B cell (primary cell): ENCODE measurements at regions not wholly inside any gene's neighbourhood (a gene's known extent, or its start where the extent isn't known, plus 50 kb on each side); places are given as distances from the start of the nearest gene placed in this dataset.

Source experiments
- ATAC-seq: fragments of 200-7000 bp; cut with Tn5 transposase; one replicate; pipeline ENCODE4 v1.10.0; 2021; ENCODE audit warnings: low read depth, mild to moderate bottlenecking, moderate number of reproducible peaks, moderate library complexity
- CTCF ChIA-PET: fragments of 350-600 bp; sonication (Branson Sonifier 250); formaldehyde crosslinking; loops from one replicate; lab custom pipeline; 2021; ENCODE audit warnings: antibody characterized with exemption, inconsistent platforms; lab: Charles Lee
- POLR2A ChIA-PET: fragments of 350-600 bp; sonication (Branson Sonifier 250); formaldehyde crosslinking; loops from one replicate; lab custom pipeline; 2021; ENCODE audit warnings: antibody characterized with exemption; lab: Charles Lee
- DNase-seq: peaks from one replicate; pipeline ENCODE4 v3.0.0; 2013
- H2AFZ ChIP-seq: 2 replicates; pipeline ENCODE4 v1.6.1; 2012; ENCODE audit warnings: mild to moderate bottlenecking, low read depth, low read length; ENCODE audit not compliant: insufficient read depth, poor library complexity, severe bottlenecking
- H3K27ac ChIP-seq, 2 donors: 1 replicate in 1 of 2; 2 replicates in 1 of 2; pipeline ENCODE4 v1.5.1; 2012 to 2013; ENCODE audit warnings: low read length in 2 of 2, mild to moderate bottlenecking in 2 of 2, moderate library complexity in 1 of 2
- H3K27me3 ChIP-seq, 4 experiments: fragments of 200-600 bp in 1 of 4; sonication (generic) in 1 of 4; replicated peaks in 1 of 4; 1 replicate in 2 of 4; 2 replicates in 2 of 4; pipeline versions ENCODE4 v1.6.1 to v1.7.0; 2013 to 2016; ENCODE audit warnings: low read length in 3 of 4, mild to moderate bottlenecking in 2 of 4, mixed read lengths in 1 of 4, moderate library complexity in 1 of 4; ENCODE audit not compliant: insufficient read depth in 4 of 4, control insufficient read depth in 3 of 4; ENCODE audit errors: control extremely low read depth in 1 of 4
- H3K36me3 ChIP-seq, 2 experiments: replicated peaks in 1 of 2; 1 replicate in 1 of 2; 2 replicates in 1 of 2; pipeline versions ENCODE4 v1.6.1 to v1.7.1; 2013; ENCODE audit warnings: low read length in 1 of 2; ENCODE audit not compliant: insufficient read depth in 2 of 2, control insufficient read depth in 1 of 2; ENCODE audit errors: control extremely low read depth in 1 of 2, extremely low read depth in 1 of 2
- H3K4me1 ChIP-seq, 2 donors: fragments of 200-600 bp in 1 of 2; sonication (generic) in 1 of 2; 1 replicate in 1 of 2; 2 replicates in 1 of 2; pipeline versions ENCODE4 v1.5.1 to v1.6.1; 2013 to 2017; ENCODE audit warnings: low read length in 2 of 2; ENCODE audit not compliant: control insufficient read depth in 2 of 2, insufficient read depth in 2 of 2
- H3K4me2 ChIP-seq: replicated peaks from 2 replicates; pipeline ENCODE3; 2012; ENCODE audit warnings: mild to moderate bottlenecking, low read depth, low read length; ENCODE audit not compliant: poor library complexity, severe bottlenecking
- H3K4me3 ChIP-seq, 5 experiments: fragments of 200-600 bp in 1 of 5; sonication (generic) in 1 of 5; 1 replicate in 3 of 5; 2 replicates in 2 of 5; pipeline versions ENCODE4 v1.5.1 to v1.7.0; 2011 to 2016; ENCODE audit warnings: low read length in 4 of 5, mild to moderate bottlenecking in 4 of 5, low read depth in 2 of 5, control low read depth in 1 of 5, moderate library complexity in 1 of 5; ENCODE audit not compliant: insufficient read depth in 1 of 5; ENCODE audit errors: control extremely low read depth in 1 of 5, extremely low read depth in 1 of 5
- H3K79me2 ChIP-seq: fragments of 200-600 bp; sonication (generic); one replicate; pipeline ENCODE4 v1.6.0; 2016; ENCODE audit warnings: low read length; ENCODE audit not compliant: control insufficient read depth, insufficient read depth
- H3K9ac ChIP-seq: fragments of 200-600 bp; sonication (generic); 2 replicates; pipeline ENCODE4 v1.6.1; 2017; ENCODE audit warnings: mild to moderate bottlenecking, low read length, moderate library complexity
- H3K9me3 ChIP-seq, 3 donors: one replicate each; pipeline versions ENCODE4 v1.6.1 to v1.7.1; 2013; ENCODE audit warnings: low read length in 2 of 3; ENCODE audit not compliant: control insufficient read depth in 2 of 3, insufficient read depth in 1 of 3; ENCODE audit errors: control extremely low read depth in 1 of 3
- H4K20me1 ChIP-seq: 2 replicates; pipeline ENCODE4 v1.6.0; 2012; ENCODE audit warnings: mild to moderate bottlenecking, low read length; ENCODE audit not compliant: insufficient read depth, control insufficient read depth, poor library complexity, severe bottlenecking
- H3K27ac Mint-ChIP-seq: one replicate; pipeline ENCODE4 v1.8.0; 2021; ENCODE audit warnings: mixed read lengths
- H3K27me3 Mint-ChIP-seq: one replicate; pipeline ENCODE4 v1.8.0; 2021; ENCODE audit warnings: mixed read lengths
- H3K4me1 Mint-ChIP-seq: one replicate; pipeline ENCODE4 v1.8.0; 2021; ENCODE audit warnings: mixed read lengths
- H3K4me3 Mint-ChIP-seq: one replicate; pipeline ENCODE4 v1.8.0; 2021; ENCODE audit warnings: mixed read lengths
- H3K9me3 Mint-ChIP-seq: one replicate; pipeline ENCODE4 v1.8.0; 2022; ENCODE audit warnings: mixed read lengths; ENCODE audit not compliant: insufficient read depth
- EZH2 ChIP-seq: IDR thresholded peaks from 2 replicates; pipeline ENCODE4 v1.6.1; 2012; ENCODE audit warnings: borderline replicate concordance, low read depth, mild to moderate bottlenecking, moderate library complexity, low read length; ENCODE audit not compliant: insufficient read depth, poor library complexity, severe bottlenecking
- WGBS: methylation state at CpG from one replicate; pipeline ENCODE4 v1.1.5; 2013; ENCODE audit warnings: missing lambda C conversion rate; ENCODE audit not compliant: insufficient coverage; 5-methylcytosine and 5-hydroxymethylcytosine counted together
- intact Hi-C: fragments of 100-400 bp; cut with micrococcal nuclease; formaldehyde crosslinking; loops from one replicate; pipeline ENCODE4 v1.10.0; 2022
- TF ChIP-seq, protein P1 (sequence below): fragments of 200-600 bp; IDR thresholded peaks from one replicate; pipeline ENCODE4 v1.8.0; 2022; ENCODE audit warnings: antibody characterized with exemption, mild to moderate bottlenecking

DNA sequence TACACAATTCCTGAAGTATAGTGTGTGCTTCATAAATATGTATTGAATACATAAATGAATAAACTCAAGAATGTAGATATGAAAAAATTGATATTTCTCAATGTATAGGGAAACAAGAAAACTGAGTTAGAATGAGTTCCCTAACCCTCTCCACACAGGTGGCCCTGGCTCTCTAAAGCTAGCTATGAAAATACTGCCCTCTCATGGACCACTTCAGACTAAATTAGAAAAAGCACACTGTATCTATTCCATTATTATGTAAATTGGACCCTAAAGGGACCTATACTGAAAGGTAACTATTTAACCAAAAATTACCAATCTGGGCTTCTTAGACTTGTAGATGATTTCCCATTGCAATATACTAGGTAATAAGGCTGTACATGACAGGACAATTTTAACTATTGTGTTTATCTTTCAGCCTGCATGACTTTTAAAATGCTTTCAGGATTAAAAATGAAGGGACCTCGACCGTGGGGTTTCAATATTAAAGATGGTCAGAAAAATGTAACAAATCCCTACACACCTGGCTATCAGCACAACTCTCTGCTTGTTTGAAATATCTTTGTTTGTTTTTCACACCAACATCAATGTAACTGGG, 672.5 kb upstream of the KIF2B start:
- no peak for ATAC-seq
- TF ChIP-seq EZH2, result no peak
- TF ChIP-seq, protein P1, sequence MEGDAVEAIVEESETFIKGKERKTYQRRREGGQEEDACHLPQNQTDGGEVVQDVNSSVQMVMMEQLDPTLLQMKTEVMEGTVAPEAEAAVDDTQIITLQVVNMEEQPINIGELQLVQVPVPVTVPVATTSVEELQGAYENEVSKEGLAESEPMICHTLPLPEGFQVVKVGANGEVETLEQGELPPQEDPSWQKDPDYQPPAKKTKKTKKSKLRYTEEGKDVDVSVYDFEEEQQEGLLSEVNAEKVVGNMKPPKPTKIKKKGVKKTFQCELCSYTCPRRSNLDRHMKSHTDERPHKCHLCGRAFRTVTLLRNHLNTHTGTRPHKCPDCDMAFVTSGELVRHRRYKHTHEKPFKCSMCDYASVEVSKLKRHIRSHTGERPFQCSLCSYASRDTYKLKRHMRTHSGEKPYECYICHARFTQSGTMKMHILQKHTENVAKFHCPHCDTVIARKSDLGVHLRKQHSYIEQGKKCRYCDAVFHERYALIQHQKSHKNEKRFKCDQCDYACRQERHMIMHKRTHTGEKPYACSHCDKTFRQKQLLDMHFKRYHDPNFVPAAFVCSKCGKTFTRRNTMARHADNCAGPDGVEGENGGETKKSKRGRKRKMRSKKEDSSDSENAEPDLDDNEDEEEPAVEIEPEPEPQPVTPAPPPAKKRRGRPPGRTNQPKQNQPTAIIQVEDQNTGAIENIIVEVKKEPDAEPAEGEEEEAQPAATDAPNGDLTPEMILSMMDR, result no peak

DNA sequence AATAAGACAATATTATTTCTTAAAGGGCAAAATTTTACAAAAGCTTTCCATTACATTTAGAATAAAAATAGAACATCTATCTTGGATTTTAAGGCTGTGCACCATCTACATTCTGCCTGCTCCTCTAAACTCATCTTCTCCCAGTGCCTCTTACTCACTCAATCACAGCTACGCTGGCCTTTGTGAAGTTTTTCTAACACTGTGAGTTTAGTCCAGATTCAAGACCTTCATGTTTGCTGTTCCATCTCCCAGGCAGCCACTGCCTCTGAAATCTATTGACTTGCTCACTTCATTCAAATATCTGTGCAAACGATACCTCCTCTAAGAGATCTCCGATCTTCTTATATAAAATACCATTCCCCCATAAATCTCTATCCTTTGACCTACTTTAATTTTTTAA, 673.4 kb upstream of the KIF2B start:
- H3K4me3 Mint-ChIP-seq, result no peak overlapping the region
- peaks cover 2% of the 10 kb centered on the region for H3K9me3 Mint-ChIP-seq
- POLR2A ChIA-PET, result no interaction called here
- Histone ChIP-seq H3K9me3 (no peaks in the 10 kb centered on the region), H4K20me1 (no peaks in the 10 kb centered on the region), H3K27ac (no peak overlapping the region), H3K4me2 (no peak overlapping the region), H3K4me1 (no peaks in the 10 kb centered on the region), H3K79me2 (no peaks in the 10 kb centered on the region), H3K36me3 (no peaks in the 10 kb centered on the region), H2AFZ (no peak overlapping the region), H3K9ac (no peak overlapping the region), H3K27me3 (no peaks in the 10 kb centered on the region), H3K4me3 (no peak overlapping the region)
- no peak overlapping the region for H3K27ac Mint-ChIP-seq
- CTCF ChIA-PET, result no interaction called here
- WGBS, result 90% methylated on average over 1 of the region's 3 CpGs
- intact Hi-C loops, result no loop called here
- TF ChIP-seq, protein P1, result no peak
- TF ChIP-seq EZH2, result no peak
- H3K27me3 Mint-ChIP-seq, result no peaks in the 10 kb centered on the region
- no peak for ATAC-seq
- no peak for DNase-seq
- no peaks in the 10 kb centered on the region for H3K4me1 Mint-ChIP-seq

More for the DNA sequence above, 672.5 kb upstream of the KIF2B start:
- Mint-ChIP-seq H3K4me1 (no peaks in the 10 kb centered on the region), H3K27ac (no peak overlapping the region), H3K27me3 (no peaks in the 10 kb centered on the region), H3K4me3 (no peak overlapping the region), H3K9me3 (peaks cover 2% of the 10 kb centered on the region)
- ChIA-PET CTCF (no interaction called here), POLR2A (no interaction called here)
- no peak for DNase-seq
- Histone ChIP-seq H3K4me3 (no peak overlapping the region), H3K4me1 (no peaks in the 10 kb centered on the region), H3K27ac (no peak overlapping the region), H2AFZ (no peak overlapping the region), H3K79me2 (no peaks in the 10 kb centered on the region), H3K4me2 (no peak overlapping the region), H4K20me1 (no peaks in the 10 kb centered on the region), H3K9ac (no peak overlapping the region), H3K27me3 (no peaks in the 10 kb centered on the region), H3K36me3 (no peaks in the 10 kb centered on the region), H3K9me3 (no peaks in the 10 kb centered on the region)
- WGBS, result no CpG with 5 or more reads among the region's 2 CpGs
- intact Hi-C loops, result no loop called here
